Choroid plexus epithelial cell (primary cell): ENCODE measurements at regions not wholly inside any gene's neighbourhood (a gene's known extent, or its start where the extent isn't known, plus 50 kb on each side); places are given as distances from the start of the nearest gene placed in this dataset.

Source experiments
- DNase-seq: peaks from one replicate; pipeline ENCODE4 v3.0.0-alpha.2; 2010; ENCODE audit warnings: low read depth
- H3K4me3 ChIP-seq: 2 replicates; pipeline ENCODE4 v1.5.1; 2011; ENCODE audit warnings: low read depth, mild to moderate bottlenecking, control low read depth, low read length, moderate library complexity
- CTCF ChIP-seq: conservative IDR thresholded peaks from 2 replicates; pipeline ENCODE4 v1.5.1; 2011; ENCODE audit warnings: low read depth, mild to moderate bottlenecking, control low read depth, inconsistent platforms, low read length, moderate library complexity

GRCh38 chr12:62168411-62168810 lies 91.8 kb upstream of the USP15 start:
- DNase-seq = no peak
- no peak for TF ChIP-seq CTCF
- no peak overlapping the region for H3K4me3 ChIP-seq

DNA sequence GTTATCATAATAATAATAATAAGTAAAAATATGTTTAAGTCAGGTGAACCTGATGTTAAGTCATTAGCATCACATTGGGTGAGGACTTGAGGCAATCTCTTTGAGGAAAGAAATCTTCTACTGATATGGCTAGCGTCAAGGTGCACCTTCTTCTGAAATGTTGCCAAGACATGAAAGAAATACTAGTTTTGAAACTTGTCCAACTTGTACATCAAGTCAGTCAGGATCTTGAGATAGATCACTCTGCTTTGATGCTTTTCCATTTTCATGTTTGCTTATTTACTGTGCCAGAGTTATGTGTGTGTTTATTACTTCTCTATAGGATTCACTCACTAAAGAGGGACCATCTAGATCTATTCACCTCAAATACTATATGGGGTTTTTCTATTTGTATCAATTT lies 90.0 kb upstream of the USP15 start:
- TF ChIP-seq CTCF = no peak
- no peak overlapping the region for H3K4me3 ChIP-seq
- no peak for DNase-seq

DNA sequence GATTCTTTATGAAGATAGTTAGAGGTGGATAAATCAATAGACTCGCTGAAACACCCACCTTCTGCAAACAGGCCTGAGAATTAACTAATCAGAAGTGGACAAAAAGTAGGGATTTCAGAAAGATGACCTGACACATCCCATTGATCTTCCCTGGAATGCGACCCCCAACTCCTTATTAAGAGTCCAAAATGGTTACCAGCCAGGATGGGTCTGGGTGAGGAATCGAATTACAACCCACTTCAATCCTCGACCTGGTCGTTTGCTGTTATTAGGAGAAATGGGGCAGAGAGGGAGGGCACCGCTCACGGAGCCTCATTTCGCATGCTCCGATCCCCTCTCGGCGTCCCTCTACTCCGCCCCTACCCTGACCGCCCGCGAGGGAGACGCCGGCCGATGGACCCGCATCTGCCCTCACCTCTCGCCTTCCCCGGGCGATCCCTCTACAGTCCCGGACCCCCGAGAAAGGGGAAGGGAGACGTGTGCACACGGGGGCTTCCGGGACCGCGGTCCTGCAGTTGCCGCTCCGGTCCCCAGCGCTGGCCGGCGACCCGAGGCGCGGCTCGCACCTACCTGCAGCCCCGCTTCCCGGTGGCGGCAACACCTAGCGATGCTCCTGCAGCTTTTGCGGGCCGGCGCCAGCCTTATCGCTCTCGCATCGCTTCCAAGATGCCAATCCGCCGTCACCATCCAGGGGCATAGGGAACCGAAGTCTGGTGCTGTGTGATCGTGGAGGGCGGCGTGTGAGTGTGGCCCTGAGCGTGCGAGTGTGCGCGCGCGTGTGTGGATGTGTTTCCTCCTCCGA lies 69.3 kb upstream of the USP15 start:
- DNase-seq = no peak
- H3K4me3 ChIP-seq = no peak overlapping the region
- TF ChIP-seq CTCF = no peak

GRCh38 chr12:62191491-62192179 lies 68.6 kb upstream of the USP15 start:
- TF ChIP-seq CTCF = no peak

GRCh38 chr12:62192180-62192902 lies 67.9 kb upstream of the USP15 start:
- H3K4me3 ChIP-seq = peak overlapping the region; percentile 36
- peak; percentile 92 for DNase-seq
- TF ChIP-seq CTCF = peak; percentile 76

More at GRCh38 chr12:62191491-62192179, 68.6 kb upstream of the USP15 start:
- peak; percentile 45 for DNase-seq
- peak overlapping the region; percentile 9 for H3K4me3 ChIP-seq

- H3K4me3 ChIP-seq = no peak overlapping the region
- TF ChIP-seq CTCF = no peak
- DNase-seq = no peak
These were observed 67.3 kb upstream of the USP15 start for GRCh38 chr12:62192903-62193250.
